ENCODE measurements at regions not wholly inside any gene's neighbourhood (a gene's known extent, or its start where the extent isn't known, plus 50 kb on each side); places are given as distances from the start of the nearest gene placed in this dataset.
"Not testable (repeated sequence)": the region's sequence is repeated elsewhere in the genome, so short reads cannot be mapped to it uniquely, and the experiment has no call there.

GRCh38 chr2:4988444-4988843 lies 703.7 kb upstream of the SOX11 start:
- not testable (repeated sequence) for DNase-seq (ENCODE audit: low spot score)

DNA sequence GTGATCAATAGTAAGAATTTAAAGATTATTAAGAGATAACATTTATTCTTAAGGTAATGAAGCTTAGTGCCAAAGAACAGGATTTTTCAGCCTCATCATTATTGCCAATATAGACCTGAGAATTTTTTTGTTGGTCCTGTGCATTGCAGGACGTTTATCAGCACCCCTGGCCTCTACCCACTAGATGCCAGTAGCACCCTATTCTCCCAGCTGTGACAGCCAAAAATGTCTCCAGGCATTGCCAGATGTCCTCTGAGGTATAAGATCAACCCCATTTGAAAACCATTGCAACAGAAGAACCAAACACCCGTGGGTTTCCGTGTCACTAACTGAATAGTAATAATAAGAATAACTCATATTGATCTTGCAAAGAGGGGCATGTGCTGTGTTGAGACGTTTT lies 700.0 kb upstream of the SOX11 start:
- DNase-seq (ENCODE audit: low spot score), result no peak

DNA sequence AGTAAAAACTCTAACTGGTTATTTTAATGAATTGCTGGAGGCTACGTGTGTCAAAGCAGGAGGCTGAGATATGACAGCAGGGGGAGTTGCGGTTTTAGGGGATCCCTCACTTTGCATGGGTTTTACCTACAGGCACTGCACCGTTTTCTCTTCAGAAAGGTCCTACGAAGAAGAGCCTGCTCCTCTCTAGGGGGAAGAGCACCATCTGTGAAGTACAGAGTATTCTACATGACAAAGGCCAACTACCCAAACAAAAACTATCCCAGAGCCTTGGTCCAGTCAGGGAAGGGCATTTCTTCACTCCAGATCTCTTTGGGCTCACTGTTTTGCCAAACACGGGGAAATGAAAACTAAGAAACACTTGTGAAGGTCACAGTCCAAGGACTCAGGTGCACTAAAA lies 696.7 kb upstream of the SOX11 start:
- DNase-seq (ENCODE audit: low spot score), result no peak

DNA sequence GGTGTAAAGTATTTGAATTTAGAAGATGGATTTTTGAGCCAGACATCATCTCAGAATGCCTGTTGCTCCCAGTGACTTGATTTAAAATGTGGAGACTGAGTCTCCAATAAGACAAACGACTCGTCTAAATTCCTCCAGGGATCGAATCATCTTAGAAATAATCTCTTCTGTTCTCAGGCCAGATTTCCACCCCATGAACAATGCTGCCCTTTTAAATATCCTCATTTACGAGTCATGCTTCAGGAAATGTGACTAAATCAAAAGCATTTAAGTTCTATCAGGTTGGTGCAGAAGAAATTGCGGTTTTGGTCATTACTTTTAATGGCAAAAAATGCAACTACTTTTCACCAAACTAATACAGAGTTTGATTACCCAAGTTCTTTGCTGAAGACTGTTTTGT lies 684.6 kb upstream of the SOX11 start:
- no peak for DNase-seq (ENCODE audit: low spot score)

DNA sequence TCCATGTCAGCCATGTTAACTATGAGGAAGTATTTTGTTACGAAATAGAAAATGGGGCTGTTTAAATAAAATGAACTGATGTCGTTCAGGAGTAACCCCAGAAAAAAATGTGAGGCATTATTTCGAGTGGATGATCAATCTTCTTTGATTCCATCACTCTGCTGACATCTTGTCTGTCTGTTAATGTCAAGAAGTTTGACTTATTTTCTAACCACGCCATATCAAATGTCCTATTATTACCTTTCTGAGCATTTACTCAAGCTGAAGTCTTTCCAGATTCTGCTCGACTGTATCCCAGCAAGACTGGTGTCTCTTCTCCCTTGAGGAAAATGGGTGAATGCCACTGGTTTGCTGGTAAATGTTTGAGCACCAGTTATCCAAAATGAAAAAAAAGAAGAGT lies 672.9 kb upstream of the SOX11 start:
- no peak for DNase-seq (ENCODE audit: low spot score)

DNA sequence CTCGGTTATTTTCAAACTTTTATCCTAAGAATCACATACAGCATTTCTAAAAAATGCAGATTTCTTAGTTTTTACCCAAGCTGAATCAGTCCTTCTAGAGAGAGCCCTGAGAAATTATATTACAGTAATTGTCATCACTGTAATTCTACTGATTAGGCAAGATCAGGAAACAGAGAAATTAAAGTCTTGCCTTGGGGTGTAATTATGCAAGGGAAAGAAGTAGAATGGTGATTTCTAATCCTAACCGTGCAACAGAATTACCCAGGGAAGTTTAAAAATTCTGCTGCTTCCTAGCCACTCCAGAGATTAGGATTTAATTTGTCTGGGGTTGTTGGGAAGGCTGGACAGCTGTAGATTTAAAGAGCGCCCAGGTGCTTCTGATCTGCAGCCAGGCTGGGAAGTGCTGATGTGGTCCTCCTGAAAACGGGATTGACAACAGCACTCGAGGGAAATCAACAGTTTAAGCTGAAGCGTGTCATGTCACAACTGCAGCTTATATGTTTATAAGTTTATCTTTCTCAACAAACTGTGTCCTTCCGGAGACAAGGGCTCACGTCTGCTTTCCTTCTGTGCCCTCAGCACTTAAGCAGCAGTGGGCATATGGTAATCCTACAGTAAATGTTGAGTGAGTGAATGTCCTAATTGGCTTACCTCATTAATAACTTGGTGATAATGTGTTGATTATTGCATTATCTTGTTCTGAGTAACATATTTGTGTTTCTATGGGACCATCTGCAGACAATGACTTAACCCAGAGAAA lies 671.9 kb upstream of the SOX11 start:
- no peak for DNase-seq (ENCODE audit: low spot score)

- DNase-seq (ENCODE audit: low spot score), result peak; percentile 9
Observed at GRCh38 chr2:5021136-5021535, 671.0 kb upstream of the SOX11 start.

DNA sequence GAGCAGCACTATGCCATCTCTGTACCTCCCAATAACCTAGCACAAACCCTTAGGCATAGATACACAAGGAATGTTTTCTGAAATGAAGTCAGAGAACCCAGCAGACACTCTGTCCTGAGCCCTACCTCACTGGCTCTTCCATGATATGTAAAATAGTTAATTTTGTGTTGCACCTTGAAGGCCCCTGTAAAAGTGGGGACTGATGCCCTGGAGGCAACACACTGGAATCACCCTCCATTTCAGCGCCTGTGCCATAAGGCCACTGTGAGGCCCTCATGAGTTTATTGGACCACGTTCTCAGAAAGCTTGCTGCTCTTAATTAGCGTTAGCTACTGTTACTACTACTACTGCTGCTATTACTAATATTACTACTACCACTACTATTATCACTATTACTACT lies 670.1 kb upstream of the SOX11 start:
- peak; percentile 58 for DNase-seq (ENCODE audit: low spot score)

DNA sequence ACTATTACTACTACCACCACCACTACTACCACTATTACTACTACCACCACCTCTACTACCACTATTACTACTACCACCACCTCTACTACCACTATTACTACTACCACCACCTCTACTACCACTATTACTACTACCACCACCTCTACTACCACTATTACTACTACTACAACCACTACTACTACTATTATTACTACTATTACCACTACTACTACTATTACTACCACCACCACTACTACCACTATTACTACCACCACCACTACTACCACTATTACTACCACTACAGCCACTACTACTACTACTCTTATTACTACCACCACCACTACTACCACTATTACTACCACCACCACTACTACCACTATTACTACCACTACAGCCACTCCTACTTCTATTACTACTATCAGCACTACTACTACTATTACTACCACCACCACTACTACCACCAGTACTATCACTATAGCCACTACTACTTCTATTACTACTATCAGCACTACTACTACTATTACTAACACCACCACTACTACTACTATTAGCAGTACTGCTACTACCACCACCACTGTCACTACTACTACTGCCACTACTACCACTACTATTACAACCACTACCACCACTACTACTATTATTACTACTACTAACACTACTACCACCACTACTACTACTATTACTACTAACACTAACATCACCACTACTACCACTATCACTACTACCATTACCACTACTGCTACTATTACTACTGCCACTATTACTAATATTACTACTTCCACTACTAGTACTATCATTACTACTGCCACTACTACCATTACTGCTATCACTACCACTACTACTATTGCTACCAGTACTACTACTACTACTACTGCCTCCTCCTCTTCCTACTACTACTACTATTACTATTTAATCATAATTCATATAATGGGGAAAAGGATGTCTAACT lies 669.2 kb upstream of the SOX11 start:
- not testable (repeated sequence) for DNase-seq (ENCODE audit: low spot score)

GRCh38 chr2:5026571-5027234 lies 665.5 kb upstream of the SOX11 start:
- DNase-seq (ENCODE audit: low spot score), result no peak

- no peak for DNase-seq (ENCODE audit: low spot score)
Observed at GRCh38 chr2:5035057-5035488, 657.1 kb upstream of the SOX11 start.

GRCh38 chr2:5036256-5036655 lies 655.9 kb upstream of the SOX11 start:
- no peak for DNase-seq (ENCODE audit: low spot score)

DNA sequence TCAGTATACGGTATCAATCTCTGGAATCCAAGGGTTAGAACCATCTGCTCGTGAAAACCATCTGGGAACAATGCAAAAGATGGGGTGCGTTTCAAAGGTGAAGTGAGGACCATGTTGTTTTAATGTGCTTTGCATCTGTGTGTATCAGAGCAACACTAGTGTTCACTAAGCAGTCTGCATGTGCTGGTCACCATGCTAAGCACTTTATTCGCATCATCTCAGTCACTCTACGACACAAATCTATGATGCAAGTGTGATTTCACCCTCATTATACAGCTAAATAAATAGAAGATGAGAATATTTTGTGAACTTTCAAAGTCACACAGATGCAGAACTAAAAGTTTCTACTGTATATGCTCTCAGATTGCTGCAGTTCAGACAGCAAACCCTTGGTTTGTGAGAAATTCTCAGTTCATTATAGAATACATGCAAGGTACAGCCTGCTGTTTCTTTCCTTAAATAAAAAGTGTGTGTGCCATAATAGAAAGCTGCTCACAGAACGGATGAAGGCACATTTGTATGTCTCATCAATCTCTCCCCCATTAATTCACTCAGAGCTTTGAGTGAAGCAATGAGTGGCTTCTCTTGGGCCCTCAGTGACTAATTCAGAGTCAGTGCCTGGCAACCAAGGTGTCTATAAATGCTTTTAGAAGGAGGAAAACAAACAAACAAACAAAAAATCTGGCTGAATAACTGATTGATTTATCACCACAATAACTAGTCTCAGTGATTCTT lies 652.8 kb upstream of the SOX11 start:
- no peak for DNase-seq (ENCODE audit: low spot score)

- no peak for DNase-seq (ENCODE audit: low spot score)
Observed at GRCh38 chr2:5040571-5040970, 651.6 kb upstream of the SOX11 start.

DNA sequence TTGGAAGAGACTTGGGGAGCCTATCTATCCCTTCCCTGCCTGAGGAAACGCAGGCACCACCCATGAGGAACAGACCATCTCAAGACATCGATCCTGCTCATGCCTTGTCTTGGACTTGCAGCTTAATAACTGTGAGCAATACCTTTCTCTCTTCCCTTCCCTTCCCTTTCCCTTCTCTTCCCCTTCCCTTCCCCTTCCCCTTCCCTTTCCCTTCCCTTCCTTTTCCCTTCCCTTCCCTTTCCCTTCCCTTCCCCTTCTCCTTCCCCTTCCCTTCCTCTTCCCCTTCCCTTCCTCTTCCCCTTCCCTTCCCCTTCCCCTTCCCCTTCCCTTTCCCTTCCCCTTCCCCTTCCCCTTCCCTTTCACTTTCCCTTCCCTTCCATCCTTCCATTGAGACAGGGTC lies 650.7 kb upstream of the SOX11 start:
- no peak for DNase-seq (ENCODE audit: low spot score)

- DNase-seq (ENCODE audit: low spot score), result no peak
Observed at GRCh38 chr2:5042666-5043440, 649.3 kb upstream of the SOX11 start.

GRCh38 chr2:5051300-5051699 lies 640.9 kb upstream of the SOX11 start:
- DNase-seq (ENCODE audit: low spot score), result no peak

- DNase-seq (ENCODE audit: low spot score), result no peak
Observed at GRCh38 chr2:5052905-5053304, 639.3 kb upstream of the SOX11 start.

DNA sequence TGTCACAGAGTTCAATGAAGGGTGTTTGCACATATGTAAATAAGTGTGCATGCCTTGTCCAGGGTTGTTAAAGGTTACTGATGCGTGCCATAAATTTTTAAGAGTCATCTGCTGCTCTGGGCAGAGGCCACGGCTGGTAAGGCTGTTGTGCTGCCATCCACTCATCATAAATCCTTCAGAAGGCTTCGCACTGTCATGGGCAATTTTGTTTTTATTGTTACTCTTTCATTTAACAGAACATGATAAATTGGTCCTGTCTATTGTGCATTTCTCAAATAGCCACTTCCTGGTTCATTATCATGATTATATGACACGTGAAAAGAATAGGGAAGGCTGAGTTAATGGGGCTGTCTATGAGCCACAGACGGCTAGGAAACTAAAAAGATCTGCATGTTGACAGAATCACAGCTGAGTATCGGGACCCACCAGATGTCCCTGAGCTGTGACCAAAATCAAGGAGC lies 634.3 kb upstream of the SOX11 start:
- DNase-seq (ENCODE audit: low spot score), result no peak

GRCh38 chr2:5060956-5061355 lies 631.2 kb upstream of the SOX11 start:
- no peak for DNase-seq (ENCODE audit: low spot score)

- no peak for DNase-seq (ENCODE audit: low spot score)
Observed at GRCh38 chr2:5064687-5065086, 627.5 kb upstream of the SOX11 start.

Data from NAMALWA (cell line).